ENCODE measurements at regions not wholly inside any gene's neighbourhood (a gene's known extent, or its start where the extent isn't known, plus 50 kb on each side); places are given as distances from the start of the nearest gene placed in this dataset.

- no peak for DNase-seq (ENCODE audit: low spot score)
These were observed 474.6 kb upstream of the FZD8 start for GRCh38 chr10:36116731-36117130.

GRCh38 chr10:36116040-36116439, 473.9 kb upstream of the FZD8 start:
- DNase-seq (ENCODE audit: low spot score) = no peak

GRCh38 chr10:36115364-36115763, 473.3 kb upstream of the FZD8 start:
- DNase-seq (ENCODE audit: low spot score) = no peak

- no peak for DNase-seq (ENCODE audit: low spot score)
These were observed 472.8 kb upstream of the FZD8 start for GRCh38 chr10:36114913-36115312.

- no peak for DNase-seq (ENCODE audit: low spot score)
These were observed 472.0 kb upstream of the FZD8 start for GRCh38 chr10:36114141-36114540.

- no peak for DNase-seq (ENCODE audit: low spot score)
These were observed 469.6 kb upstream of the FZD8 start for GRCh38 chr10:36111676-36112075.

- DNase-seq (ENCODE audit: low spot score) = no peak
These were observed 468.0 kb upstream of the FZD8 start for GRCh38 chr10:36110097-36110496.

GRCh38 chr10:36109399-36110023, 467.4 kb upstream of the FZD8 start:
- DNase-seq (ENCODE audit: low spot score) = peak; percentile 29

GRCh38 chr10:36097696-36098095, 455.6 kb upstream of the FZD8 start:
- DNase-seq (ENCODE audit: low spot score) = no peak

- DNase-seq (ENCODE audit: low spot score) = no peak
These were observed 454.5 kb upstream of the FZD8 start for GRCh38 chr10:36096576-36096975.

- DNase-seq (ENCODE audit: low spot score) = no peak
These were observed 452.0 kb upstream of the FZD8 start for GRCh38 chr10:36094096-36094495.

- DNase-seq (ENCODE audit: low spot score) = no peak
These were observed 450.0 kb upstream of the FZD8 start for GRCh38 chr10:36092116-36092515.

GRCh38 chr10:36091007-36091406, 448.9 kb upstream of the FZD8 start:
- no peak for DNase-seq (ENCODE audit: low spot score)

GRCh38 chr10:36089790-36090440, 447.8 kb upstream of the FZD8 start:
- no peak for DNase-seq (ENCODE audit: low spot score)

GRCh38 chr10:36087006-36088005, 445.2 kb upstream of the FZD8 start:
- DNase-seq (ENCODE audit: low spot score) = no peak

GRCh38 chr10:36075196-36075595, 433.1 kb upstream of the FZD8 start:
- no peak for DNase-seq (ENCODE audit: low spot score)

GRCh38 chr10:36073796-36074345, 431.8 kb upstream of the FZD8 start:
- DNase-seq (ENCODE audit: low spot score) = no peak

GRCh38 chr10:36068542-36068941, 426.4 kb upstream of the FZD8 start:
- DNase-seq (ENCODE audit: low spot score) = no peak

GRCh38 chr10:36067748-36068147, 425.7 kb upstream of the FZD8 start:
- DNase-seq (ENCODE audit: low spot score) = no peak

GRCh38 chr10:36066850-36067249, 424.8 kb upstream of the FZD8 start:
- DNase-seq (ENCODE audit: low spot score) = no peak

- DNase-seq (ENCODE audit: low spot score) = no peak
These were observed 424.0 kb upstream of the FZD8 start for GRCh38 chr10:36066102-36066501.

- DNase-seq (ENCODE audit: low spot score) = no peak
These were observed 421.3 kb upstream of the FZD8 start for GRCh38 chr10:36063396-36063795.
